Esophagus muscularis mucosa (tissue), 4 donors: ENCODE measurements at regions not wholly inside any gene's neighbourhood (a gene's known extent, or its start where the extent isn't known, plus 50 kb on each side); places are given as distances from the start of the nearest gene placed in this dataset.

ENCODE experiments used
- DNase-seq: peaks from one replicate; pipeline ENCODE4 v3.0.0-alpha.2; 2017; ENCODE audit errors: extremely low spot score
- H3K27ac ChIP-seq, 4 donors: fragments of 200-600 bp; sonication (generic); replicated peaks in 1 of 4; 1 replicate in 3 of 4; 2 replicates in 1 of 4; pipeline ENCODE4 v1.5.1; 2016 to 2019; ENCODE audit warnings: mild to moderate bottlenecking in 1 of 4
- H3K27me3 ChIP-seq, 4 donors: fragments of 200-600 bp; sonication (generic); one replicate each; pipeline versions ENCODE4 v1.5.1 to v1.6.0; 2016 to 2019
- H3K36me3 ChIP-seq, 4 donors: fragments of 200-600 bp; sonication (generic); one replicate each; pipeline ENCODE4 v1.5.1; 2016 to 2019
- H3K4me1 ChIP-seq, 4 donors: fragments of 200-600 bp; sonication (generic); one replicate each; pipeline ENCODE4 v1.5.1; 2016 to 2019
- H3K4me3 ChIP-seq, 4 donors: fragments of 200-600 bp; sonication (generic); 1 replicate in 2 of 4; 2 replicates in 2 of 4; pipeline ENCODE4 v1.5.1; 2016 to 2019; ENCODE audit warnings: mild to moderate bottlenecking in 4 of 4, moderate library complexity in 1 of 4
- H3K9me3 ChIP-seq, 4 donors: fragments of 200-600 bp; sonication (generic); 1 replicate in 3 of 4; 2 replicates in 1 of 4; pipeline ENCODE4 v1.5.1; 2016 to 2019
- CTCF ChIP-seq, 3 experiments: fragments of 200-600 bp in 2 of 3; fragments of 450-650 bp in 1 of 3; sonication (generic) in 2 of 3; IDR thresholded peaks; one replicate each; pipeline ENCODE4 v1.5.1; 2017 to 2019; ENCODE audit warnings: antibody characterized with exemption in 3 of 3, mild to moderate bottlenecking in 2 of 3, moderate library complexity in 1 of 3
- EP300 ChIP-seq: sonication (generic); formaldehyde crosslinking; IDR thresholded peaks from one replicate; pipeline ENCODE4 v1.6.1; 2017; ENCODE audit warnings: antibody characterized with exemption
- POLR2A ChIP-seq: fragments of 450-650 bp; IDR thresholded peaks from one replicate; pipeline ENCODE4 v1.6.1; 2017; ENCODE audit warnings: antibody characterized with exemption, moderate library complexity, mild to moderate bottlenecking, low read depth
- POLR2AphosphoS5 ChIP-seq, 2 donors: sonication (generic); formaldehyde crosslinking; IDR thresholded peaks; one replicate each; pipeline ENCODE4 v1.6.1; 2017; ENCODE audit warnings: antibody characterized with exemption in 2 of 2
- WGBS: methylation state at CpG from one replicate; pipeline ENCODE4 v1.1.5; 2018; 5-methylcytosine and 5-hydroxymethylcytosine counted together
- intact Hi-C: fragments of 100-400 bp; cut with DNase I; formaldehyde crosslinking; loops from one replicate; pipeline ENCODE4 v1.15.1; 2023

- 84% methylated on average over 9 of the region's 9 CpGs for whole genome bisulfite sequencing
Measured at GRCh38 chr3:127469760-127470159, 120.8 kb downstream of the TPRA1 start.

DNA sequence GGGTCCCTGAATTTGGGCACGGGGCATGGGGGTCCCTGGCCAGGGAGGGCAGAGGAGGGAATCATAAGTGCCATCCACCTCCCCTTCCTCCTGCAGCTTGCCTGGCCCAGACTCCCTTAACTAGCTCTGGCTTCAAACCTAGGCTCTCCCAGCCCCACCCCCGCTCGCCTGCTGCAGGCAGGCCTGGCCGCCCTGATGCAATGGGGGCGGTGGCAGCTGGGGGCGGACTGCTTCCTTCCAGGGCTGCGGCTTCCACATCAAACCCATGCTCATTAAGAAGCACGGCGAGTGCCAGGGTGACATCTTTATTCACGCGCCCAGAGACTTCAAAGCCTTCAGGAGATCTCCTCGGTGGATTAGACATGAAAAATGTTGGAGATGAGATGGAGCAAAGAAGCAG is 123.1 kb downstream of the TPRA1 start:
- Histone ChIP-seq H3K36me3 (no peaks in the 10 kb centered on the region), H3K9me3 (peaks cover 0 to 7% (median 0%) of the 10 kb centered on the region in 4 donors), H3K4me3 (no peak overlapping the region), H3K4me1 (no peaks in the 10 kb centered on the region), H3K27me3 (peaks cover 0 to 25% (median 0%) of the 10 kb centered on the region in 4 donors), H3K27ac (no peak overlapping the region)
- no peak for TF ChIP-seq POLR2AphosphoS5 (IDR thresholded peaks at IDR 0.05)
- TF ChIP-seq EP300, result no peak
- TF ChIP-seq POLR2A, result no peak
- TF ChIP-seq CTCF (IDR thresholded peaks at IDR 0.05), result no peak
- no peak for DNase-seq
- 47% methylated on average over 12 of the region's 12 CpGs for WGBS
- intact Hi-C loops, result no loop called here

More at GRCh38 chr3:127469760-127470159, 120.8 kb downstream of the TPRA1 start:
- TF ChIP-seq EP300 (no peak), CTCF (IDR thresholded peaks at IDR 0.05) (no peak), POLR2AphosphoS5 (IDR thresholded peaks at IDR 0.05) (no peak)
- Histone ChIP-seq H3K4me3 (no peak overlapping the region), H3K27me3 (peaks cover 0 to 32% (median 0%) of the 10 kb centered on the region in 4 donors), H3K27ac (no peak overlapping the region), H3K9me3 (peaks cover 0 to 7% (median 0%) of the 10 kb centered on the region in 4 donors), H3K36me3 (no peaks in the 10 kb centered on the region), H3K4me1 (no peaks in the 10 kb centered on the region)
- intact Hi-C loops, result no loop called here
- no peak for DNase-seq

DNA sequence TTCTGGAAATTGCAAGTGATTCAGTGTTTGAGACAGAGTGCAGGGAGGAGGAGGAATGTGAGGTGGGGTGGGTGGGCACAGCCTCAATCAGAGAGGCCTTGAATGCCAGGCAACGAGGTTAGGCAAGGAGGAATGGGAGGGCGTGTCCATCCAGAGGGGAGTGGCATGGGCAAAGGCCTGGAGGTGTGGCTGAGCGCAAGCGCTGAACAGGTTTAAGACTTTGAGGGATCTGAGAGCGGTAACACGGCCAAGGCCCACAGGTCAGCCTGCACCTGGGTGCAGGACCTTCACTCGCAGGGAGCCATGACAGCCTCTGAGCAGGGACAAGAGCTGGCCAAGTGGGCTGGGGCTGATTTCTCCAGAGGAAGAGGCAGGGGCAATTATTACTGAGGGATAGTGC is 125.9 kb downstream of the TPRA1 start:
- Histone ChIP-seq H3K36me3 (no peaks in the 10 kb centered on the region), H3K9me3 (peaks cover 0 to 7% (median 0%) of the 10 kb centered on the region in 4 donors), H3K4me3 (no peak overlapping the region), H3K4me1 (no peaks in the 10 kb centered on the region), H3K27me3 (peaks cover 0 to 25% (median 0%) of the 10 kb centered on the region in 4 donors), H3K27ac (no peak overlapping the region)
- WGBS, result 66% methylated on average over 7 of the region's 7 CpGs
- intact Hi-C loops, result no loop called here
- TF ChIP-seq CTCF (IDR thresholded peaks at IDR 0.05) (no peak), POLR2A (no peak), EP300 (no peak), POLR2AphosphoS5 (IDR thresholded peaks at IDR 0.05) (no peak)
- DNase-seq, result no peak

DNA sequence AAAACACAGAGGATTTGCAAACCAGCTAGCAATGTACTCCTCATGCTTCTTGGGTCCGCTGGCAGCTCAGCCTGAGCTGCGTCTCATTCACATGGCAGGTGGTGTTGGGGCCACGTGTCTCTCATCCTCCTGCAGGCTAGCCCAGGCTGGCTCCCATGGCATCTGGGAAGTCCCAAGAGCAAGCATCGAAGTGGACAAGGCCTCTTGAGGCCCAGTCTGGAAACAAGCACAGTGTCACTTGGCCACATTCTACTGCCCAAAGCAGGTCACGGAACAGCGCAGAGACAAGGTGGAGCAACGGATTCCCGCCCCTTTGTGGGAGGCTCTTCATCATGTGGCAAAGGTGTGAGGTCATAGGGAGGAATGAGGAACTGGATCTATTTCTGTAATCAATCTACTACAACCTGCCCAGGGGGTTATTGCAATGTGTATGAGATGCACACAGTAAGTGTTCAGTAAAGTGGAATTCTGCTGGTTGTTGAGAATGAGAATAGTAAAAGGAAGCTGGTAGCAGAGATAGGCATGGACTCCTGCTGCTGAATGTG is 128.3 kb downstream of the TPRA1 start:
- intact Hi-C loops, result no loop called here
- no peak for DNase-seq
- Histone ChIP-seq H3K27ac (no peak overlapping the region), H3K4me3 (no peak overlapping the region), H3K4me1 (peaks cover 0 to 2% (median 2%) of the 10 kb centered on the region in 4 donors), H3K9me3 (no peaks in the 10 kb centered on the region), H3K36me3 (no peaks in the 10 kb centered on the region), H3K27me3 (peaks cover 0 to 35% (median 9%) of the 10 kb centered on the region in 4 donors)
- 84% methylated on average over 8 of the region's 8 CpGs for WGBS
- no peak for TF ChIP-seq POLR2AphosphoS5 (IDR thresholded peaks at IDR 0.05)
- TF ChIP-seq CTCF (IDR thresholded peaks at IDR 0.05), result no peak
- TF ChIP-seq EP300, result no peak
- no peak for TF ChIP-seq POLR2A
